ENCODE measurements at regions not wholly inside any gene's neighbourhood (a gene's known extent, or its start where the extent isn't known, plus 50 kb on each side); places are given as distances from the start of the nearest gene placed in this dataset.

- DNase-seq (ENCODE audit: low read depth), result no peak
- TF ChIP-seq CTCF (IDR thresholded peaks at IDR 0.05; ENCODE audit: insufficient read depth, low read depth, low read length), result no peak
- no peak overlapping the region for H3K4me3 ChIP-seq (ENCODE audit: low read depth, low read length)
Observed at GRCh38 chr13:78958006-78958405, 299.1 kb upstream of the OBI1 start.

DNA sequence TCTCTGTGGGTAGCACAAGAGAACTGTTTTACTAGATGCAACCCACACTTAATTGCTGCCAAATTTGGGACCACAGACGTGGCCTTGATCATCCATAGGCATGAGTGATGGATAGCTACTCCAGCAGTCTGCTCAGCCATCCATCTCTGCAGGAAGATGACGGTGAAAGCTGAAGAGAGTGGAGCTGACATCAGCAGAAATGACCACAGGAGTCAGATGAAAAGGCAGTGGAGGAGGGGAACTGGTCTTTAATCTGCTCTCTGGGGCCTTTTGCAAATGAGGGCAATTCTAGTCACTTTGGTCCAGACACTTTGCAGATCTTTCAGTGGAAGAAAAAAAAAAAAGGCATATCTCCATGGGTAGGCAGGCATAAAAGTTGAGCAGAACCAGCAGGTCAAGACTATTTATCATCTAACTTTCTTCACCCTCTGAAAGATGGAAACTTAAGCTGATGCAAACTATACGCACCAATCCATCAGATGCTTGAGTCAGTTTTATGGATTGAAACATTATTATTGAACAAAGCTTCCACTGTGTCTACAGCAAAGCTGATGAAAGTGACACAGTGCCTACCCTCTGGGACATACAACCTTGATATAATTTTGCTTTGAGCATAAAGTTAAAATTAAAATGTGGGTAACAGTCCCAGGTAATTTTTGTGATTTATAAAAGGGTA, 281.6 kb upstream of the OBI1 start:
- no peak overlapping the region for H3K4me3 ChIP-seq (ENCODE audit: low read depth, low read length)
- DNase-seq (ENCODE audit: low read depth), result no peak
- TF ChIP-seq CTCF (IDR thresholded peaks at IDR 0.05; ENCODE audit: insufficient read depth, low read depth, low read length), result no peak

DNA sequence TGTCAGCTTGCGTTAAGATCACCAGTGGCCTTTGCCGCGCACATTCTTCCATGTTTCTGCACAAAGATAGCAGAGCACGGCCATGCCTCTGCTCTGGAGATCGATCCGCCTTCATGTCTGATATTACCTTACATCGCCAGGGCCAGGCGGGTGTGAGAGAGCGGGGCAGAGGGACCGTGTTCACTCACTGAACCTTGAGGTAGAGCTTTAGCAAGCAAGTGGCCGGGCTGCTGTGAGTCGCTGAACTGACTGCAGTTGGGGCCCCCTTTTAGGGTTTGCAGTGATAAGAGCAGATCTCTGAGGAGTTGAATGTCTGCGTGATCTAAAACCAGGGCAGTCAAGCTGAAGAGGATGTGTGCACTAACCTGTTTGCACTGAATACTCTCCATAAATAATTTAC, 275.4 kb upstream of the OBI1 start:
- H3K4me3 ChIP-seq (ENCODE audit: low read depth, low read length), result no peak overlapping the region
- no peak for DNase-seq (ENCODE audit: low read depth)
- no peak for TF ChIP-seq CTCF (IDR thresholded peaks at IDR 0.05; ENCODE audit: insufficient read depth, low read depth, low read length)

DNA sequence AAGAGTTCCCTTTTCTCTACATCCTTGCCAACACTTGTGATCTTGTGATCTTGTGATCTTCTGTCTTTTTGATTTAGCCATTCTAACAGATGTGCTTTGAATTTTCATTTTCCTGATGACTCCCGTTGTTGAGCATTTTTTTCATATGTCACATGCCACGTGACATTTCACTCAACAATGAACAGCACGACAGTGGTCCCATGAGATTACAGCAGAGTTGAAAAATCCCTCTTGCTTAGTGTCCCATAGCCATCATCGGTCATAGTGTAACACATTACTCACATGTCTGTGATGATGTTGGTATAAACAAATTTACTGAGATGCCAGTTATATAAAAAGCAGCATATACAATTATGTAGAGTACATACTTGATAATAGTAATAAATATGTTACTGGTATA, 256.1 kb upstream of the OBI1 start:
- no peak overlapping the region for H3K4me3 ChIP-seq (ENCODE audit: low read depth, low read length)
- no peak for TF ChIP-seq CTCF (IDR thresholded peaks at IDR 0.05; ENCODE audit: insufficient read depth, low read depth, low read length)
- DNase-seq (ENCODE audit: low read depth), result no peak

GRCh38 chr13:78913656-78914055, 254.7 kb upstream of the OBI1 start:
- no peak overlapping the region for H3K4me3 ChIP-seq (ENCODE audit: low read depth, low read length)
- TF ChIP-seq CTCF (IDR thresholded peaks at IDR 0.05; ENCODE audit: insufficient read depth, low read depth, low read length), result no peak
- DNase-seq (ENCODE audit: low read depth), result no peak

GRCh38 chr13:78910147-78910546, 251.2 kb upstream of the OBI1 start:
- DNase-seq (ENCODE audit: low read depth), result no peak
- TF ChIP-seq CTCF (IDR thresholded peaks at IDR 0.05; ENCODE audit: insufficient read depth, low read depth, low read length), result no peak

GRCh38 chr13:78909276-78909675, 250.3 kb upstream of the OBI1 start:
- DNase-seq (ENCODE audit: low read depth), result no peak
- TF ChIP-seq CTCF (IDR thresholded peaks at IDR 0.05; ENCODE audit: insufficient read depth, low read depth, low read length), result no peak
- no peak overlapping the region for H3K4me3 ChIP-seq (ENCODE audit: low read depth, low read length)

More at GRCh38 chr13:78910147-78910546, 251.2 kb upstream of the OBI1 start:
- no peak overlapping the region for H3K4me3 ChIP-seq (ENCODE audit: low read depth, low read length)

All from fibroblast of villous mesenchyme (primary cell).